ENCODE measurements at regions not wholly inside any gene's neighbourhood (a gene's known extent, or its start where the extent isn't known, plus 50 kb on each side); places are given as distances from the start of the nearest gene placed in this dataset.

DNA sequence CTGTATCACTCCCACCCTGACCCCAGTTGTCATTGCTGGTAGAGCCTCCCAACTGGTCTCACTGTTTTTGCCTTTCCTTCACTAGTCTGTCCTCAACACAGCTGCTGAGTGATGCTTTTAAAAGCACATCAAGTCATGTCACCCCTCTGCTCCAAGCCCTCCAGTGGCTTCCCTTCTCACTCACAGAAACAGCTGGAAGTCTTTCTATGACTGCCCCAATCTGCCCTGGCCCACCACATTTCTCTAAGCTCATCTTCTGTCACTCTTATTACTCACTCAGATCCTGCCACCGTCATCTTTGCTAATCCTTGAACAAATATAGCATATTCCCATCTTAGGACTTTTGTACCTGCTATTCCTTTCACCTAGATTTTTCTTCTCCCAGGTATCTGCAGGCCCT, 242.6 kb upstream of the RBBP8 start:
- in situ Hi-C loops (cut with MboI; ENCODE audit: low pct_unique_long_range_greater_than_20kb, low sequenced_read_pairs, unreplicated experiment) = no loop called here
- DNase-seq (ENCODE audit: low spot score) = no peak
- TF ChIP-seq, protein P1, sequence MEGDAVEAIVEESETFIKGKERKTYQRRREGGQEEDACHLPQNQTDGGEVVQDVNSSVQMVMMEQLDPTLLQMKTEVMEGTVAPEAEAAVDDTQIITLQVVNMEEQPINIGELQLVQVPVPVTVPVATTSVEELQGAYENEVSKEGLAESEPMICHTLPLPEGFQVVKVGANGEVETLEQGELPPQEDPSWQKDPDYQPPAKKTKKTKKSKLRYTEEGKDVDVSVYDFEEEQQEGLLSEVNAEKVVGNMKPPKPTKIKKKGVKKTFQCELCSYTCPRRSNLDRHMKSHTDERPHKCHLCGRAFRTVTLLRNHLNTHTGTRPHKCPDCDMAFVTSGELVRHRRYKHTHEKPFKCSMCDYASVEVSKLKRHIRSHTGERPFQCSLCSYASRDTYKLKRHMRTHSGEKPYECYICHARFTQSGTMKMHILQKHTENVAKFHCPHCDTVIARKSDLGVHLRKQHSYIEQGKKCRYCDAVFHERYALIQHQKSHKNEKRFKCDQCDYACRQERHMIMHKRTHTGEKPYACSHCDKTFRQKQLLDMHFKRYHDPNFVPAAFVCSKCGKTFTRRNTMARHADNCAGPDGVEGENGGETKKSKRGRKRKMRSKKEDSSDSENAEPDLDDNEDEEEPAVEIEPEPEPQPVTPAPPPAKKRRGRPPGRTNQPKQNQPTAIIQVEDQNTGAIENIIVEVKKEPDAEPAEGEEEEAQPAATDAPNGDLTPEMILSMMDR (IDR thresholded peaks at IDR 0.05; ENCODE audit: extremely low read depth, insufficient read depth, missing control alignments) = no peak

DNA sequence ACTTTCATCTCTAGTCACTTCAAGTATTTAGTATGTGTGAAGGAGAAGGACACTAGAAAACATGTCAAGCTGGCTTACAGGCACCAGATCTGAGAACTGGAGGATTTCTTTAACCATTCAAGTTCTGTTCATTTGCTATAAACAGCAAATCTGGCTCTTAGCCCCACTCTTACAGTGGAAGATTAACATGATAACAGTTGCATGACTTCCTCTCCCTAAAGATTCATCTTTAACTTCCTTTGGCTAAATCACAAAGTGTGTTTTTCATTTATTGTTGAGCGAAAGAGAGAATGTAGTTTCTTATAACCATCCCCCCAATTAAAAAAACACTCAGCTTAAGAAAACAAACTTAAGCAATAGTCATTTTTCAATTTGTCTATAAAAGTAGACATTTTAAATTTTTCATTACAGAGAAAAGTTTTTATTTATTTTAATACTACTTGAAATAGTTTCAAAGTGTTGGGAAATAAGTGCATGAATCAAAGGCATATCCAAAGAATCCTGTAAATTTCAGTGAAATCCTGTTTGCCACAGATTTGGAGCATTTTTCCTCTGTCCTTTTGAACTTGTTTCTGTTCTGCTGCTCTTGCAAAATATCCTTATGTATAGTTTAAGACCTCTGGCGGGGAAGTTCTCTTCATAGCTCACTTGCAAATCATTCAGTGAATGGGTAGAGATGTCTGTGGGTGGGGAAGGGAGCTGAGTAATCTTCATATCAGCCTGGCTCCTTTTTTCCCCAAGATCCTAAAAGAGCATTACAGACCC, 241.0 kb upstream of the RBBP8 start:
- TF ChIP-seq, protein P1 (IDR thresholded peaks at IDR 0.05; ENCODE audit: extremely low read depth, insufficient read depth, missing control alignments) = no peak
- no peak for DNase-seq (ENCODE audit: low spot score)
- in situ Hi-C loops (cut with MboI; ENCODE audit: low pct_unique_long_range_greater_than_20kb, low sequenced_read_pairs, unreplicated experiment) = no loop called here

DNA sequence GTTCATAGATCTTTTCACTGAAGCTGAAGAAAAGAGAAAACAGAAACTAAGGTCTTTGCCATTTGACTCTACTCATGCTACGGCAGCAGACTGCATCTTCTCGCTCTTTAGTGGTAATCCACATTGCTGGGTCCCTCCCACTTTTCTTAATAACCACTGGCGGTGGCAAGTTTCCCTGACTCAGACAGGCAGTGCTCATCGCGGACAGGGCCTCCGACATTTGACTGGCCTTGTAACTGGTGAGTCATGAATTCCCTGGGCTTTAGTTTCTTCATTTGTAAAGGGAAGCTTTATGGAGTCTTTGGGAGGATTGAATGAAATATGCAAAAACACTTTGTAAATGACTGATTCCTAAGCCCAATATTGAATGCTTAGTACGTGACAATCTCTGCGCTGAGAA, 238.2 kb upstream of the RBBP8 start:
- in situ Hi-C loops (cut with MboI; ENCODE audit: low pct_unique_long_range_greater_than_20kb, low sequenced_read_pairs, unreplicated experiment) = no loop called here
- TF ChIP-seq, protein P1 (IDR thresholded peaks at IDR 0.05; ENCODE audit: extremely low read depth, insufficient read depth, missing control alignments) = no peak
- no peak for DNase-seq (ENCODE audit: low spot score)

DNA sequence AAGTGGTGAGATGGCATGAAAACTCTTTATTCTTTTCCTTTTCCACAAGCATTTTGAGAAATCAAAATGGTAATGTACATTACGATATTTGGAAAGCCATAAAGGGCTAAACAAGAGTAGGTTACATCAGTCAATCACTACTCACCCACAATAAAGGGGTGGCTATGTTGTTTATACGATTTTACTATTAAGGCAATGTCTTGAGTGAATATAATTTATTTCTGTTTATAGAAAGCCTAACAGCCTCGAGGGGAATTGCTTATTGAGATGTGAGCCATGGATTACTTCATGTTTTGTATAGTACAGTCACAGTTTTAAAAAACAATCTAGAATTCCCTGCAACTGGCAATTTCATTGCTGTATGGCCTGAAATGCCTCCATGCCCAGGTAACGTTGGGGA, 237.5 kb upstream of the RBBP8 start:
- TF ChIP-seq, protein P1 (IDR thresholded peaks at IDR 0.05; ENCODE audit: extremely low read depth, insufficient read depth, missing control alignments) = no peak
- no peak for DNase-seq (ENCODE audit: low spot score)
- in situ Hi-C loops (cut with MboI; ENCODE audit: low pct_unique_long_range_greater_than_20kb, low sequenced_read_pairs, unreplicated experiment) = no loop called here

DNA sequence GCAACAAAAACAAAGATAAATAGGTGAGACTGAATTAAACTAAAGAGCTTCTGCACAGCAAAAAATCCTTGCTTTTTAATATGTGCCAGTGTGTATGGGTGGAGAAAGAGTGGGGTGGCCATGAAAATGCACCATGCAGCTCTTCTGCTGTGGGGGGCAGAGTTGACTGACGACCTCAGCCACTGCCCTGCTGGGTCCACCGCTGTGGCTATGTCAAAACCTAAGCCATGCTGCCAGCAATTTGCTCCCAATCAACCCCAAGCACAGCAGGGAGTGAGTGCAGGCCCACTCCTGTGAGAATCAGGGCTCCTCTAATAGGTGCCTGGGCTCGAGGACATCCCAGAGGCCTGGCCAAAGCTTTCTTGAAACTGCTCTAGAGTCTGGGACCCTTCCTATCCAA, 235.6 kb upstream of the RBBP8 start:
- in situ Hi-C loops (cut with MboI; ENCODE audit: low pct_unique_long_range_greater_than_20kb, low sequenced_read_pairs, unreplicated experiment) = no loop called here
- DNase-seq (ENCODE audit: low spot score) = no peak
- TF ChIP-seq, protein P1 (IDR thresholded peaks at IDR 0.05; ENCODE audit: extremely low read depth, insufficient read depth, missing control alignments) = no peak

DNA sequence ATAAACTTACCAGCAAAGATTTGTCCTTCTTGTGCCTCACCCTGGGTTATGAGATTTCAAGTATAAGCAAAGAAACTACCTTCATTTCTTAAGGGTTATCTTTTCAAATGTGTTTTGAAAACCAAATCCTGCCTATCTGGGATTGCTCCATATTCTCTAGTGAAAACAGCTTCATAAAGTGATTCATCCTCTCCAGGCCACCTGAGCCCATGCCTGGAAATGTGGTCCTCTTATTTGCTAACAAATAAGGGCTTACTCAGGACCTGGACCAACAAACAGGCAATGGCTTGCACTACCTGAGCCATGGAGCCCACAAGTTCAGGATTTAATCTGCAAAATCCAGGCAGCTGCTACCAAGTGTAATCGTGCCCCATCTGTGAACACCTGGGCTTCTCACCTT, 234.4 kb upstream of the RBBP8 start:
- DNase-seq (ENCODE audit: low spot score) = no peak
- in situ Hi-C loops (cut with MboI; ENCODE audit: low pct_unique_long_range_greater_than_20kb, low sequenced_read_pairs, unreplicated experiment) = no loop called here
- TF ChIP-seq, protein P1 (IDR thresholded peaks at IDR 0.05; ENCODE audit: extremely low read depth, insufficient read depth, missing control alignments) = no peak
